Activated T-cell treated with anti-CD3 and anti-CD28 coated beads, Interleukin-2, amount 50 U/mL, for 1 hour (primary cell): ENCODE measurements at regions not wholly inside any gene's neighbourhood (a gene's known extent, or its start where the extent isn't known, plus 50 kb on each side); places are given as distances from the start of the nearest gene placed in this dataset.
"Not testable (repeated sequence)": the region's sequence is repeated elsewhere in the genome, so short reads cannot be mapped to it uniquely, and the experiment has no call there.

ENCODE experiments used
- DNase-seq: peaks from one replicate; pipeline ENCODE4 v3.0.0-alpha.2; 2020

GRCh38 chr9:106783121-106783520 is 79.8 kb upstream of the ZNF462 start:
- no peak for DNase-seq

- DNase-seq: no peak
Observed at GRCh38 chr9:106784076-106784475, 78.9 kb upstream of the ZNF462 start.

GRCh38 chr9:106785200-106785599 is 77.8 kb upstream of the ZNF462 start:
- DNase-seq: no peak

GRCh38 chr9:106788021-106788420 is 74.9 kb upstream of the ZNF462 start:
- DNase-seq: not testable (repeated sequence)

- DNase-seq: no peak
Observed at GRCh38 chr9:106795031-106795430, 67.9 kb upstream of the ZNF462 start.

GRCh38 chr9:106796771-106797170 is 66.2 kb upstream of the ZNF462 start:
- no peak for DNase-seq

- no peak for DNase-seq
Observed at GRCh38 chr9:106797299-106797698, 65.7 kb upstream of the ZNF462 start.

GRCh38 chr9:106798016-106798799 is 64.8 kb upstream of the ZNF462 start:
- no peak for DNase-seq

GRCh38 chr9:106799152-106799551 is 63.8 kb upstream of the ZNF462 start:
- no peak for DNase-seq

- DNase-seq: no peak
Observed at GRCh38 chr9:106800701-106801270, 62.2 kb upstream of the ZNF462 start.

- no peak for DNase-seq
Observed at GRCh38 chr9:106801816-106802215, 61.1 kb upstream of the ZNF462 start.
